GM10248 (cell line): ENCODE measurements at regions not wholly inside any gene's neighbourhood (a gene's known extent, or its start where the extent isn't known, plus 50 kb on each side); places are given as distances from the start of the nearest gene placed in this dataset.

Experiments used
- CTCF ChIA-PET: fragments of 300-600 bp; sonication (Branson Sonifier 250); formaldehyde crosslinking; extraction: SDS; loops from one replicate; lab custom pipeline; 2021; ENCODE audit warnings: antibody characterized with exemption; lab: Yijun Ruan, JAX
- POLR2A ChIA-PET: fragments of 350-650 bp; sonication (Branson Sonifier 250); formaldehyde crosslinking; extraction: SDS; loops from one replicate; lab custom pipeline; 2020; ENCODE audit warnings: antibody characterized with exemption; lab: Yijun Ruan, JAX
- DNase-seq: peaks from one replicate; pipeline ENCODE4 v3.0.0; 2012; ENCODE audit errors: extremely low spot score
- TF ChIP-seq, protein P1 (sequence below): IDR thresholded peaks from 2 replicates; pipeline ENCODE4 v1.5.1; 2012; ENCODE audit warnings: mild to moderate bottlenecking, low read depth; ENCODE audit errors: extremely low read depth, missing control alignments, control extremely low read depth

DNA sequence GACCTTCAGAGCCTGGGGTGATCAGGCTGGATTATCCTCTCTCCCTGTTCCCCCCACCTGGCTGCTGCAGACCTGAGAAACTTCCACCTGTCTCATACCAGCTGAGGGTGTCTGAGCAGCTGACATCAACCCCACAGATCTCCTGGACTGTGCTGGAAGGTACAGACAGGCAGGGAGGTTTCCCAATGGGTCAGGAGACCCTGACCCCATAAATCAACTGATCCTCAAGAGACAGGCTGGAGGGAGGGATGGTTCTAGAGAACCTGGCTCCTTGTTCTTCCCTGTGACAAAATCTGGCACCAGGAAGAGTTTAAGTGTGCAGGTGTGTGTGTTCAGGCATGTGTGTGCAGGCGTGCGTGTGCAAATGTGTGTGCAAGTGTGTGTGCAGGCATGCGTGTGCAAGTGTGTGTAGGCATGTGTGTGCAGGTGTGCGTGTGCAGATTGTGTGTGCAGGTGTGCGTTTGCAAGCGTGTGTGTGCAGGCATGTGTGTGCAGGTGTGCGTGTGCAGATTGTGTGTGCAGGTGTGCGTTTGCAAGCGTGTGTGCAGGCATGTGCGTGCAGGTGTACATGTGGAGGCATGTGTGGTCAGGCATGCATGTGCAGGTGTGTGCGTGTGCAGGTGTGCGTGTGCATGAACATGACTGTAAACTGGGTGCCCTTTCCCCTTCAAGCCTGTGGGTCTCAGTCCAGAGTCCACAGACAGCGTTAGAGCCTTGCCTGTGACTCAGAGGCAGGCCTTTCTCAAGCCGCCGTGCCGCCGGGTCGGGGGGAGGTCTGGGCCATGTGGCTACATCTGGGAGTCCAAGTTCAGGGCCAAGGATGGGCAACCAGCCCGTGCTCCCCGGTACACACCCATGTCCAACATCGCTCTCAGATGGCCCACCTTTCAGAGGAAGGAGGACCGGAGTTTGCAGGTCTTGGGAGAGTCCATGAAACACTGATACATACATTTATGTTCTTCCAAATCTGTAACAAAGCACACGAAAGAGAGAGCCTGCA is 50.1 kb upstream of the ELN start:
- CTCF ChIA-PET, result interaction anchor here (0.6 to 2.7 kb wide), 2 partner anchors 49 to 114 kb away, joined by 3 to 10 read pairs; no protein-coding TSS in a partner anchor
- POLR2A ChIA-PET, result no interaction called here
- DNase-seq, result peak; percentile 11
- TF ChIP-seq, protein P1, sequence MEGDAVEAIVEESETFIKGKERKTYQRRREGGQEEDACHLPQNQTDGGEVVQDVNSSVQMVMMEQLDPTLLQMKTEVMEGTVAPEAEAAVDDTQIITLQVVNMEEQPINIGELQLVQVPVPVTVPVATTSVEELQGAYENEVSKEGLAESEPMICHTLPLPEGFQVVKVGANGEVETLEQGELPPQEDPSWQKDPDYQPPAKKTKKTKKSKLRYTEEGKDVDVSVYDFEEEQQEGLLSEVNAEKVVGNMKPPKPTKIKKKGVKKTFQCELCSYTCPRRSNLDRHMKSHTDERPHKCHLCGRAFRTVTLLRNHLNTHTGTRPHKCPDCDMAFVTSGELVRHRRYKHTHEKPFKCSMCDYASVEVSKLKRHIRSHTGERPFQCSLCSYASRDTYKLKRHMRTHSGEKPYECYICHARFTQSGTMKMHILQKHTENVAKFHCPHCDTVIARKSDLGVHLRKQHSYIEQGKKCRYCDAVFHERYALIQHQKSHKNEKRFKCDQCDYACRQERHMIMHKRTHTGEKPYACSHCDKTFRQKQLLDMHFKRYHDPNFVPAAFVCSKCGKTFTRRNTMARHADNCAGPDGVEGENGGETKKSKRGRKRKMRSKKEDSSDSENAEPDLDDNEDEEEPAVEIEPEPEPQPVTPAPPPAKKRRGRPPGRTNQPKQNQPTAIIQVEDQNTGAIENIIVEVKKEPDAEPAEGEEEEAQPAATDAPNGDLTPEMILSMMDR, result no peak
